GM12865 (cell line): ENCODE measurements at regions not wholly inside any gene's neighbourhood (a gene's known extent, or its start where the extent isn't known, plus 50 kb on each side); places are given as distances from the start of the nearest gene placed in this dataset.

Experiments
- DNase-seq: peaks from one replicate; pipeline ENCODE4 v3.0.0; 2010; ENCODE audit warnings: low read depth
- H3K4me3 ChIP-seq: 2 replicates; pipeline ENCODE4 v1.5.1; 2011; ENCODE audit warnings: mild to moderate bottlenecking, low read depth, low read length, control low read depth
- CTCF ChIP-seq: IDR thresholded peaks from 2 replicates; pipeline ENCODE4 v1.5.1; 2011; ENCODE audit warnings: low read length, control low read depth, low read depth, inconsistent platforms; ENCODE audit not compliant: insufficient read depth; ENCODE audit errors: missing control alignments

GRCh38 chr11:42034826-42035225, 575.4 kb upstream of the LRRC4C start:
- H3K4me3 ChIP-seq = no peak overlapping the region
- DNase-seq = no peak
- TF ChIP-seq CTCF = no peak

GRCh38 chr11:42036201-42036600, 576.7 kb upstream of the LRRC4C start:
- H3K4me3 ChIP-seq = no peak overlapping the region
- no peak for DNase-seq
- TF ChIP-seq CTCF = no peak

- H3K4me3 ChIP-seq = no peak overlapping the region
- DNase-seq = no peak
These were observed 583.9 kb upstream of the LRRC4C start for GRCh38 chr11:42043312-42043711.

GRCh38 chr11:42047637-42048555, 588.4 kb upstream of the LRRC4C start:
- no peak for TF ChIP-seq CTCF
- DNase-seq = no peak
- H3K4me3 ChIP-seq = no peak overlapping the region

More at GRCh38 chr11:42043312-42043711, 583.9 kb upstream of the LRRC4C start:
- no peak for TF ChIP-seq CTCF

- no peak for DNase-seq
- no peak overlapping the region for H3K4me3 ChIP-seq
- no peak for TF ChIP-seq CTCF
These were observed 589.7 kb upstream of the LRRC4C start for GRCh38 chr11:42049186-42049585.

- H3K4me3 ChIP-seq = no peak overlapping the region
- TF ChIP-seq CTCF = no peak
- DNase-seq = no peak
These were observed 590.2 kb upstream of the LRRC4C start for GRCh38 chr11:42049650-42050049.
